ENCODE measurements at regions not wholly inside any gene's neighbourhood (a gene's known extent, or its start where the extent isn't known, plus 50 kb on each side); places are given as distances from the start of the nearest gene placed in this dataset.

- no peak for TF ChIP-seq CTCF (IDR thresholded peaks at IDR 0.05; ENCODE audit: low read depth, low read length, poor library complexity, severe bottlenecking)
- no peak for TF ChIP-seq EZH2phosphoT487 (IDR thresholded peaks at IDR 0.05; ENCODE audit: borderline replicate concordance, low read length)
- H3F3A ChIP-seq (ENCODE audit: control insufficient read depth, insufficient read depth), result no peaks in the 10 kb centered on the region
- H3K27ac ChIP-seq (ENCODE audit: low read depth, low read length), result no peak overlapping the region
- no peaks in the 10 kb centered on the region for H4K20me1 ChIP-seq (ENCODE audit: control insufficient read depth, insufficient read depth, low read depth, low read length)
- no peak overlapping the region for H3K4me2 ChIP-seq (ENCODE audit: low read length)
- H3K36me3 ChIP-seq (ENCODE audit: control insufficient read depth, low read length), result no peaks in the 10 kb centered on the region
- no peaks in the 10 kb centered on the region for H3K79me2 ChIP-seq (ENCODE audit: control insufficient read depth, low read length)
- no peaks in the 10 kb centered on the region for H3K27me3 ChIP-seq (ENCODE audit: control insufficient read depth, low read length)
- H3K9me2 ChIP-seq (replicated peaks; ENCODE audit: control insufficient read depth, low read length), result no peaks in the 10 kb centered on the region
- no peak overlapping the region for H3K4me3 ChIP-seq (ENCODE audit: low read length)
- H3K9me3 ChIP-seq (ENCODE audit: control insufficient read depth, insufficient read depth, low read length), result no peaks in the 10 kb centered on the region
- no peaks in the 10 kb centered on the region for H3K4me1 ChIP-seq (ENCODE audit: control insufficient read depth, low read length)
Measured at GRCh38 chr5:6909901-6910300, 196.7 kb downstream of the TENT4A start.

- Histone ChIP-seq H3K27ac (ENCODE audit: low read depth, low read length) (no peak overlapping the region), H3K4me2 (ENCODE audit: low read length) (no peak overlapping the region), H3K36me3 (ENCODE audit: control insufficient read depth, low read length) (no peaks in the 10 kb centered on the region), H3K9me3 (ENCODE audit: control insufficient read depth, insufficient read depth, low read length) (no peaks in the 10 kb centered on the region), H3K79me2 (ENCODE audit: control insufficient read depth, low read length) (no peaks in the 10 kb centered on the region), H3F3A (ENCODE audit: control insufficient read depth, insufficient read depth) (no peaks in the 10 kb centered on the region), H3K4me1 (ENCODE audit: control insufficient read depth, low read length) (no peaks in the 10 kb centered on the region), H3K9me2 (replicated peaks; ENCODE audit: control insufficient read depth, low read length) (no peaks in the 10 kb centered on the region), H3K4me3 (ENCODE audit: low read length) (no peak overlapping the region), H4K20me1 (ENCODE audit: control insufficient read depth, insufficient read depth, low read depth, low read length) (no peaks in the 10 kb centered on the region), H3K27me3 (ENCODE audit: control insufficient read depth, low read length) (no peaks in the 10 kb centered on the region)
- no peak for TF ChIP-seq CTCF (IDR thresholded peaks at IDR 0.05; ENCODE audit: low read depth, low read length, poor library complexity, severe bottlenecking)
- no peak for TF ChIP-seq EZH2phosphoT487 (IDR thresholded peaks at IDR 0.05; ENCODE audit: borderline replicate concordance, low read length)
Measured at GRCh38 chr5:6910950-6911349, 197.7 kb downstream of the TENT4A start.

GRCh38 chr5:6914347-6914746, 201.1 kb downstream of the TENT4A start:
- no peak for TF ChIP-seq CTCF (IDR thresholded peaks at IDR 0.05; ENCODE audit: low read depth, low read length, poor library complexity, severe bottlenecking)
- TF ChIP-seq EZH2phosphoT487 (IDR thresholded peaks at IDR 0.05; ENCODE audit: borderline replicate concordance, low read length), result no peak
- Histone ChIP-seq H3K4me1 (ENCODE audit: control insufficient read depth, low read length) (no peaks in the 10 kb centered on the region), H3K4me3 (ENCODE audit: low read length) (no peak overlapping the region), H3K9me3 (ENCODE audit: control insufficient read depth, insufficient read depth, low read length) (no peaks in the 10 kb centered on the region), H3K36me3 (ENCODE audit: control insufficient read depth, low read length) (no peaks in the 10 kb centered on the region), H4K20me1 (ENCODE audit: control insufficient read depth, insufficient read depth, low read depth, low read length) (no peaks in the 10 kb centered on the region), H3F3A (ENCODE audit: control insufficient read depth, insufficient read depth) (no peaks in the 10 kb centered on the region), H3K4me2 (ENCODE audit: low read length) (no peak overlapping the region), H3K79me2 (ENCODE audit: control insufficient read depth, low read length) (no peaks in the 10 kb centered on the region), H3K27ac (ENCODE audit: low read depth, low read length) (no peak overlapping the region), H3K27me3 (ENCODE audit: control insufficient read depth, low read length) (no peaks in the 10 kb centered on the region), H3K9me2 (replicated peaks; ENCODE audit: control insufficient read depth, low read length) (no peaks in the 10 kb centered on the region)

- Histone ChIP-seq H4K20me1 (ENCODE audit: control insufficient read depth, insufficient read depth, low read depth, low read length) (no peaks in the 10 kb centered on the region), H3K79me2 (ENCODE audit: control insufficient read depth, low read length) (no peaks in the 10 kb centered on the region), H3K9me3 (ENCODE audit: control insufficient read depth, insufficient read depth, low read length) (no peaks in the 10 kb centered on the region), H3K4me2 (ENCODE audit: low read length) (no peak overlapping the region), H3K4me3 (ENCODE audit: low read length) (no peak overlapping the region), H3K36me3 (ENCODE audit: control insufficient read depth, low read length) (no peaks in the 10 kb centered on the region), H3K27me3 (ENCODE audit: control insufficient read depth, low read length) (no peaks in the 10 kb centered on the region), H3K4me1 (ENCODE audit: control insufficient read depth, low read length) (no peaks in the 10 kb centered on the region), H3K9me2 (replicated peaks; ENCODE audit: control insufficient read depth, low read length) (no peaks in the 10 kb centered on the region), H3K27ac (ENCODE audit: low read depth, low read length) (no peak overlapping the region), H3F3A (ENCODE audit: control insufficient read depth, insufficient read depth) (no peaks in the 10 kb centered on the region)
- TF ChIP-seq CTCF (IDR thresholded peaks at IDR 0.05; ENCODE audit: low read depth, low read length, poor library complexity, severe bottlenecking) (no peak), EZH2phosphoT487 (IDR thresholded peaks at IDR 0.05; ENCODE audit: borderline replicate concordance, low read length) (no peak)
Measured at GRCh38 chr5:6915574-6915973, 202.3 kb downstream of the TENT4A start.
